Left renal cortex interstitium (tissue), 4 donors: ENCODE measurements at regions not wholly inside any gene's neighbourhood (a gene's known extent, or its start where the extent isn't known, plus 50 kb on each side); places are given as distances from the start of the nearest gene placed in this dataset.
"Not testable (repeated sequence)": the region's sequence is repeated elsewhere in the genome, so short reads cannot be mapped to it uniquely, and the experiment has no call there.

Experiments
- DNase-seq, 4 donors: peaks; one replicate each; pipeline ENCODE4 v3.0.0-alpha.2; 2013; ENCODE audit warnings: low read depth in 4 of 4, low spot score in 2 of 4, missing footprints in 1 of 4

GRCh38 chr13:111702059-111702458 is 364.9 kb upstream of the SOX1 start:
- not testable (repeated sequence) for DNase-seq
